Esophagus mucosa (tissue), 1 donor: ENCODE measurements at regions not wholly inside any gene's neighbourhood (a gene's known extent, or its start where the extent isn't known, plus 50 kb on each side); places are given as distances from the start of the nearest gene placed in this dataset.

Experiments
- ATAC-seq: fragments of 200-7000 bp; cut with Tn5 transposase; one replicate; pipeline ENCODE4 v1.9.1; 2020
- donor health status: DM: yes; HTN: yes; CAD: no.

DNA sequence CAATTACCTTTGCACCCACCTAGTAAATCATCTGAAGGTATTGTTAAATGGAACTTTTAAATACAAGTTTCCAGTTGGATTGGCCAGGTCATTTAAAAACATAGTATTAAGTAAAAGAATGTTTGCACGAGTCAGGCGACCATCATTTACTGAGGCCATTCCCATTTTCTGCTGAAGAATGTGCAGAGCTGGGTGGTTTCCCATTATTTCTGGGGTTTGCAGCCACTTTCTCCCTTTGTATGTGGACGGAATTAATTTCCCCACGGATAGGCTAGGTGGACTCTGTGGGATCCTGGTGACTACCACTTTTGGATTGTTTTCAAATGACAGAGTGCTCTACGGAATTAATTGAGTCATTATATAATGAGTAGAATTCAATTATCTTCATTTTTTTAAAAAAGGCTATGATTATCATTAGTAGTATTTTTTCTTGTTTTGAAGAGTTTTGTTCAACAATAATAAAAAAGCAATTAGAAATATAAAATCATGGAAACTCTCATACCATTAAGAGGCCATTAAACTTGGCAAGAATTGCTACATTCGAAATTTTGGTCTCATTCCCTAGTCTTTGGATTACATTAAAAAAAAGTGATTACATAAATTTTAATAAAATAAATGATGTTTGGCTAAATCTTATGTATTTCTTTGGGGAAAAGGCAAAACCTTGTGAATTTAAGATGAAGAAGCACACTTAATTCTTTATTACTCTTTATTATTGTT lies 120.4 kb upstream of the FZD8 start:
- ATAC-seq, result no peak

DNA sequence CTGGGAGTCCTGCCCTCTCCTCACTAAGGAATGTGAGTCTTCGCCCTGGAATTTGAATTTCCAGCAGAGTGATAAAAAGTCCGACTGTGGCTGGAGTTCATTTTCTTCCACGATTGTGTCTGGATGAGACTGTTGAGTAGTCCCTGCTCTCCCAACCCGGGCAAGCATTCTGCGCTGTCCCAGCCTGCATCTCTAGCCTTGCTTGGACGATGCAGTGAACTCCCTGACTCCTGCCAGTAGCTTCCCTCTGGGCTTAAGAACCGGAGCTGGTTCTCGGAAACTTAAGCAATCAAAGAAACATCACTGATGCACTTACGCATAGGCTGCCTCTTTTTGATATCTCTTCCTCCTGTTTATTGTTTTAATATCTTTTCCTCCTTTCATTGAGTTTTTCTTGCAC lies 116.0 kb upstream of the FZD8 start:
- no peak for ATAC-seq

GRCh38 chr10:35754519-35754918 lies 112.4 kb upstream of the FZD8 start:
- no peak for ATAC-seq

DNA sequence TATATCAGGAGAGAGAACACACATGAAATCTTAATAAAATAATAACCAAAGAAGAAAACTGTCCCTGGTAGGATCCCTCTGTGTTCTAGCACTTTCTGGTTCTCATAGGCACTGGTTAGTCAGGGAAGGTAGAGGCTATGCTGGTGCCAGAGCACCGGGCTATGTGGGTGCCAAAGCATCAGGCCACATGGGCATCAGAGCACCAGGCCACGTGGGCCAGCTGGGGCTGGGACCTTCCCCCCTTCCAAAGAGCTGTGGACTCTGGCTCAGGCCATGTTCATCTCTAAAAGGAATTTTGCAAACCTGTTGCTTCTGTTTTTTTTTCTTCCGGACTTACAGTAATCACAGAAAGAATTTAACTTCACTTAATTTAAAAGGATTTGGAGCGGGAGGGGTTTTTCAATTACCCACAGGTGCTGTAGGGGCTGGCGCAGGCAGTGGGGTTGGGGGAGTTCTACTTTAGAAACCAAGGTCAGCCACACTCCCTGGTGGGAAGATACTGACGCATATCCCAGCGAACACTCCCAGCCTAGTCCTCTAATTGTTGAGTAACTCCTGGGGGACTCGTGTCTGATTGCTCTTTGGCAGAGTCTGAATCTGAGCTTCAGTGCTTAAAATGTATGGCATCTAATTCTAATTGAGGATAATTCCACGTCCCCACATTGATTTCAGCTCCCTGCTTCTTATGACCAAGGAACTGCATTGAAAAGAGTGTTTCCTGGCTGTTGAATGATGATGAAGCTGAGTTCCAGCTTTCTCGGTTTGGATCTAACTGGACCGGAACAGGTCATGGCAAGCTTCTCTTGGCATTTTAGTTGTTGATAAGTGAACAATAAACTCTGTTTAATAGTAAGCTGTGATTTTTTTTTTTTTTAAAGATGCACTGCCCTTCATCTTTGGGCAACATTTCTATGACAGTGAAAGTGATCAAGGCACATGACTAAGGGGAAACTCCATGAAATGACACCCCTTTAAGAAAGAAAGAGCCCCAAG lies 110.7 kb upstream of the FZD8 start:
- ATAC-seq, result no peak

DNA sequence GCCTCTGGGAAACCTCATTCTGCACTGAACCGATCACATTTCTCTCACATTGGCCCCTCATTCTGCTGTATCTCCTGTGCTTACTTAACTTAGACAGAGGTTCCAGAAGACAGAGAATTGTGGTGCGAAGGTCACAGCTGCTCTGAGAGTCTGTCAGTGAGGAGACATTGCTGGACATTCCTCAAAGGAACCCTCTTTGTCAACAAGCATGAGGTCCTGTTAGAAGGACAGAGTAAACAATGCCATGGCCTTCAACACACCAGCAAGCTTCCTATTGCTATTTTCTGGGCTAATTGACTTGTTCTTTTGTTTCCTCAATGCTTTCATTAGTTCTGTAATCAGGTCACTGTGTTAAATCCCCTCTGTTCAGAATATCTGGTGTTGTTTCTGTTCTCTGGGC lies 109.3 kb upstream of the FZD8 start:
- no peak for ATAC-seq

DNA sequence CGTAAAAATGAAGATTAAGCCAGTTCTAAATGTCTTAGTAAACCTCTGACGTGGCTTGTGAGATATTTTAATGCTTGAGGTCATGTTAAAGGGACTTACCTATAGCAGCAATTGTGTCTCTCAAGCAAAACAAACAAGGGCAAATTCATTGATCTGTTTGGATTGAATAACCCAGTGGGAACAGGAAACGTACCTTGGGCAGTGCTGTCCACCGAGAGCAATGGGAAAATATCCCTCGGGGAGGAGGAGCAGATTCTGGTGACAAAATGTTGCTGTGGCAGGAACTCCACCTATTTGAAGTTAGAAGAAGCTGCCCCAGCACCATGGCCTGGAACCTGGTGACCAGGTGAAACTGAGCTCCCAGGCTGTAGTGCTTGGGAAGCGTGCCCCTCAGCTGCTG lies 107.1 kb upstream of the FZD8 start:
- no peak for ATAC-seq

DNA sequence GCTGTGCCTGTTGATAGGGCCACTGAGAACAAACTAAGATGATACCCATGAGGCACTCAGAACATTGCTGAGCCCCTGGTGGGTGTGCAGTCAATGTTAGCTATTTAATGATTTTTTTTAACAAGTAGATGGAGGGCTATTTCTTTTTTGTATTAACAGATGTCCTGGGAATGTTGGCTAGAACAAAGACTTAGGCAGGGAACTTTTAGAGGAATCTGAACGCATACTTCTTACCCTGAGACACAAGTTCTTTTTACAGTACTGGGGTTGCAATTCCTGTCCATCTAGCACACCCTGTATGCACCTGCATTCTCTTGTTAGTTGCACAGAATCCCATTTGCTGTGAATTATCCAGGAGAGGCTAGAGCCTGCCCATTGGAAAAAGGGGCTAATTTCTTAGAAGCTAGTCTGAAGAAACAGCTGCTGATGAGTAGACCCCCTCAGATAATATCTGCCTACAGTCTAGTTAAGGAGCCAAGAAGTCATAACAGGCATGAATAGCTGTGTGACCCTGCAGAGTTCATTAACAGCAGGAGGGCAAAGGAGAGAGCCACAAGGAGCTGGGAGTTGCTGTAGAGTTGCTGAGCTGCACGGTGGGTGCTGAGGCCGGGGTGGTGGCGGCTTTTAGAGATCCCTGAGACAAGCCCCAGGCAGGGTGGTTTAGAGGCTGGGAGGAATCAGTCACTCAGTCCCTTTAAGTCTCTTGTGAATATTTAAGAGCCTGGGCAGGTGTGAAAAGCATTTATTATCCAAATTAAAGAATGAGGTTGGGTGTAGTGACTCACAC lies 103.7 kb upstream of the FZD8 start:
- ATAC-seq, result no peak

- no peak for ATAC-seq
These were observed 101.8 kb upstream of the FZD8 start for GRCh38 chr10:35743851-35744250.

GRCh38 chr10:35743351-35743750 lies 101.3 kb upstream of the FZD8 start:
- ATAC-seq, result no peak

DNA sequence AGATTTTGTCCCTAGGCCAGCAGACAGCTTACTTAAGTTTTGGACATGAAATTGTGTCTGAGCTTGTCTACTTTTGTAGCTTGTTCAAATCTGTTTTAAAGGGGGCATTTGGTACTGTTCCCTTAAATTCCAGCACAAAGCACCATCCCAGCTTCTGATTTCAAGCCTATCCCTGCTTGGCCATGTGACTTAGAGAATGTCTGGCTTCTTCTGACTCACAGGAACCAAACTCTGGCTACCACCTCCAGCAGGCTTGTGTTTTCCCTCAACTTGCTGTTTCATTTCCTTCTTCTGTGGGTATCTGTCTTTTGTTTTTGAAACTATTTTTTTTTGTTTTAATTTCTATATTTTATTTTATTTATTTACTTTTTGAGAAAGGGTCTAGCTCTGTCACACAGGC lies 97.9 kb upstream of the FZD8 start:
- no peak for ATAC-seq

GRCh38 chr10:35735412-35735811 lies 93.3 kb upstream of the FZD8 start:
- peak; percentile 38 for ATAC-seq

DNA sequence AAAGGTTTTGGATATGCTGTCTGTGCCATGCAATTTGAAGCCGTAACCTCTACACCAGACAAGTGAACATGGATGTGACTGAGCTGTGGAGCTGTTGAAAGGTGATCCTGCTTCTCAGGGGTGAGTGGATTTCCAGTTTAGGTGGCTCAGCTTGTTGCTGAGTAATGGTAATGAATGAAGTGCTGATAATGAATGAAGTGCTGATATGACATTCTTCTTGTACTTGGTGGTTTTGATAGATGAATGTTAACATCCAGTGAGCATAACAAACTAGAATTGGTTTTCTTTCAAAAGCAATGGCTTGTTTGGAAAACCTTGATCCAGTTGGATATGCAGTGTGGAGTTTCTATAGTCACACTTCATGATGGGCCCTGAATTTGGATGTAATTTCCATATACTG lies 89.7 kb upstream of the FZD8 start:
- ATAC-seq, result no peak

- no peak for ATAC-seq
These were observed 86.2 kb upstream of the FZD8 start for GRCh38 chr10:35728341-35728740.

- ATAC-seq, result no peak
These were observed 84.8 kb upstream of the FZD8 start for GRCh38 chr10:35726846-35727245.

GRCh38 chr10:35723992-35724391 lies 81.9 kb upstream of the FZD8 start:
- ATAC-seq, result no peak

GRCh38 chr10:35723059-35723458 lies 81.0 kb upstream of the FZD8 start:
- no peak for ATAC-seq

DNA sequence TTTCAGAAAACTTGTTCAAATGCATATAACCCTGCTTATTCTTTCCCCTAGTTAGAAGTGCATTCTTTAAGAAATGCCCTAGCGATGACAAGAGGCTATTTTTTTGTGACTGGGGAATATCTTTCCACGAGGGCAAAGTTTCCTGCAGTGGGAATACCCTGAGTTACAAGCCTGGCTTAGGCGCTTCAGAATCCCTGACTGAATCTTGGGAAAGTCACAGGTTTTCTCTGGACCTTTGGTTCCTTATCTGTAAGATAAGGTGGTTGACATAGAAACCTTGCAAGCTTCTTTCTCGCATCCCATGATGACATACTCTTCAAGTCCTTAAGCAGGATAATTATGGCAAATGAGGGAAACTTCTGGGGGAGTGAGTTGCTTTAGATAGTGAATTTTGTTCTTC lies 80.5 kb upstream of the FZD8 start:
- no peak for ATAC-seq

- ATAC-seq, result no peak
These were observed 80.1 kb upstream of the FZD8 start for GRCh38 chr10:35722226-35722625.

GRCh38 chr10:35720366-35720765 lies 78.3 kb upstream of the FZD8 start:
- ATAC-seq, result no peak

- no peak for ATAC-seq
These were observed 74.7 kb upstream of the FZD8 start for GRCh38 chr10:35716776-35717175.

DNA sequence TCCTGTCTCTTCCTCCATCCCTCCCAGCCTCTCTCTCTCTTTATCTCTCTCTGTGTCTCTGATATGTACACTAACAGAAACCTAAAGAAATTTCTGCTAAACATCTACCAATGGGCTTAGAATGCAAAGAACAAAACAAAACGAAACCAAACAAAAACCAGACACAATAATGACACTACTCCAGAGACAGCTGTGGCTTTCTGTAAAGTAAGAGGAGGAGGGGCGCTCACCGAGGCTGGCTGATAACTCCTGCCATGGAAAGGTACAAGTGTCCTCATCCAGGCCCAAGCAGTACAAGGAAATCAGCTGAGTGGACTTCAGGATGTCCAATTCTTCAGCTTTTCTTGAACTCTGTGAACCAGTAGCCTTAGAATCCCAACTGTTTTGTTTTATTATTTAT lies 70.4 kb upstream of the FZD8 start:
- no peak for ATAC-seq

- ATAC-seq, result no peak
These were observed 69.7 kb upstream of the FZD8 start for GRCh38 chr10:35711615-35712411.
